Activated T-cell treated with anti-CD3 and anti-CD28 coated beads, Interleukin-2, amount 50 U/mL, for 72 hours (primary cell): ENCODE measurements at regions not wholly inside any gene's neighbourhood (a gene's known extent, or its start where the extent isn't known, plus 50 kb on each side); places are given as distances from the start of the nearest gene placed in this dataset.

Experiments used
- ATAC-seq, 2 donors: fragments of 150-1000 bp; cut with Tn5 transposase; replicated peaks in 1 of 2; 2 replicates each; pipeline ENCODE4 v1.10.0; 2021; ENCODE audit warnings: moderate library complexity in 2 of 2, mild to moderate bottlenecking in 1 of 2
- DNase-seq, 2 donors: peaks; one replicate each; pipeline ENCODE4 v3.0.0; 2021 to 2022; ENCODE audit warnings: mixed read lengths in 1 of 2
- H3K27ac Mint-ChIP-seq: one replicate; pipeline ENCODE4 v1.8.0; 2022; ENCODE audit warnings: mild to moderate bottlenecking, moderate library complexity, mixed read lengths
- H3K27me3 Mint-ChIP-seq: one replicate; pipeline ENCODE4 v1.8.0; 2022; ENCODE audit warnings: low read depth, mixed read lengths
- H3K36me3 Mint-ChIP-seq, 2 donors: one replicate each; pipeline ENCODE4 v1.8.0; 2022; ENCODE audit warnings: mixed read lengths in 2 of 2, mild to moderate bottlenecking in 1 of 2; ENCODE audit not compliant: insufficient read depth in 2 of 2
- H3K4me1 Mint-ChIP-seq: one replicate; pipeline ENCODE4 v1.8.0; 2022; ENCODE audit warnings: low read depth, mixed read lengths
- H3K4me3 Mint-ChIP-seq, 2 donors: one replicate each; pipeline ENCODE4 v1.8.0; 2022; ENCODE audit warnings: mild to moderate bottlenecking in 2 of 2, mixed read lengths in 2 of 2, moderate library complexity in 2 of 2
- H3K9me3 Mint-ChIP-seq, 2 donors: one replicate each; pipeline ENCODE4 v1.8.0; 2022; ENCODE audit warnings: mixed read lengths in 2 of 2

GRCh38 chr15:95400428-95400827 lies 930.1 kb upstream of the NR2F2 start:
- Mint-ChIP-seq H3K4me1 (no peaks in the 10 kb centered on the region), H3K4me3 (no peak overlapping the region), H3K9me3 (peaks cover 0 to 1% of the 10 kb centered on the region in 2 donors), H3K27me3 (peaks cover 26% of the 10 kb centered on the region), H3K36me3 (no peaks in the 10 kb centered on the region), H3K27ac (no peak overlapping the region)
- DNase-seq, result no peak
- no peak for ATAC-seq

DNA sequence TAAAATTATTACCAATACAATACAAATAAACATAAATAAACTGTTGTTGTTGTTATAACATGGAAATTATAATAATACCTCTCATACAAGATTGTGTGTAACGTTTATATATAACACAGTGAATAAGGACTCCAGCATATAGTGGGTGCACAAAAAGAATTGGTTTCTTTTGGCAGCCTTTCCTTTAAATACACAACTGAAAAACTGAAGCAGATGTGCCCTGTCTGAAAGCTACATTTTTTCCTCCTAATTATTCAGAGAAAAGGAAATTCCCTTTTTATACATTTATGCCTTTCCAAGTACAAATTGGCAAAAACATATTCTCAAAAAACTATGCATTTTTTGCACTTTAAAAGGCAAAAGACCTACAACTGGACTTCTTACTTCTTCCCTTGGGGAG lies 928.9 kb upstream of the NR2F2 start:
- DNase-seq, result no peak
- Mint-ChIP-seq H3K4me3 (no peak overlapping the region), H3K36me3 (no peaks in the 10 kb centered on the region), H3K4me1 (no peaks in the 10 kb centered on the region), H3K9me3 (no peaks in the 10 kb centered on the region), H3K27me3 (peaks cover 17% of the 10 kb centered on the region), H3K27ac (no peak overlapping the region)
- ATAC-seq, result no peak

GRCh38 chr15:95405447-95405846 lies 925.1 kb upstream of the NR2F2 start:
- H3K27ac Mint-ChIP-seq, result no peak overlapping the region
- no peak for DNase-seq
- H3K4me1 Mint-ChIP-seq, result no peaks in the 10 kb centered on the region
- ATAC-seq, result no peak
- H3K36me3 Mint-ChIP-seq, result no peaks in the 10 kb centered on the region
- no peaks in the 10 kb centered on the region for H3K27me3 Mint-ChIP-seq
- H3K4me3 Mint-ChIP-seq, result no peak overlapping the region
- H3K9me3 Mint-ChIP-seq, result no peaks in the 10 kb centered on the region

DNA sequence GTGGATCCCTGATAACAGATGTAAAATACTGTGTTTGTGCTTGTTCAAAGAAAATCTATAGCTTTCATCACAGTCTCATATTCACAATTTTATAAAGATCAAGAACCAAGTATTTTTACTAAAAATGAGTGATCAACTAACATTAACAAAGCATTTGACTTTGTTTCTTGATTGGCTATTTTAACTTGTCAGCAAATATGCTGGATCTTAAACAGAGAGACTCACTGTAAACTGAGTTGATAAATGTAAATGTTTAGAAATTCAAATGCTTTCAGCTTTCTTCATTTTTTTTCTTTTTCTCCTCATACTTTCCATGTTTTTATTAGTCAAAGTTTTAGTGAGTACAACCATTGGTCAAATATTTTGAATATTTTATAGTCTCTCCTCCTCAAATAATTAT lies 923.0 kb upstream of the NR2F2 start:
- no peaks in the 10 kb centered on the region for H3K27me3 Mint-ChIP-seq
- no peaks in the 10 kb centered on the region for H3K4me1 Mint-ChIP-seq
- no peak for ATAC-seq
- H3K9me3 Mint-ChIP-seq, result peaks cover 0 to 4% of the 10 kb centered on the region in 2 donors
- no peak for DNase-seq
- no peak overlapping the region for H3K27ac Mint-ChIP-seq
- no peaks in the 10 kb centered on the region for H3K36me3 Mint-ChIP-seq
- no peak overlapping the region for H3K4me3 Mint-ChIP-seq

GRCh38 chr15:95409211-95409610 lies 921.3 kb upstream of the NR2F2 start:
- Mint-ChIP-seq H3K4me1 (no peaks in the 10 kb centered on the region), H3K27ac (no peak overlapping the region), H3K4me3 (no peak overlapping the region), H3K36me3 (no peaks in the 10 kb centered on the region), H3K27me3 (peaks cover 9% of the 10 kb centered on the region), H3K9me3 (peaks cover 0 to 4% of the 10 kb centered on the region in 2 donors)
- DNase-seq (no peak), ATAC-seq (no peak)

DNA sequence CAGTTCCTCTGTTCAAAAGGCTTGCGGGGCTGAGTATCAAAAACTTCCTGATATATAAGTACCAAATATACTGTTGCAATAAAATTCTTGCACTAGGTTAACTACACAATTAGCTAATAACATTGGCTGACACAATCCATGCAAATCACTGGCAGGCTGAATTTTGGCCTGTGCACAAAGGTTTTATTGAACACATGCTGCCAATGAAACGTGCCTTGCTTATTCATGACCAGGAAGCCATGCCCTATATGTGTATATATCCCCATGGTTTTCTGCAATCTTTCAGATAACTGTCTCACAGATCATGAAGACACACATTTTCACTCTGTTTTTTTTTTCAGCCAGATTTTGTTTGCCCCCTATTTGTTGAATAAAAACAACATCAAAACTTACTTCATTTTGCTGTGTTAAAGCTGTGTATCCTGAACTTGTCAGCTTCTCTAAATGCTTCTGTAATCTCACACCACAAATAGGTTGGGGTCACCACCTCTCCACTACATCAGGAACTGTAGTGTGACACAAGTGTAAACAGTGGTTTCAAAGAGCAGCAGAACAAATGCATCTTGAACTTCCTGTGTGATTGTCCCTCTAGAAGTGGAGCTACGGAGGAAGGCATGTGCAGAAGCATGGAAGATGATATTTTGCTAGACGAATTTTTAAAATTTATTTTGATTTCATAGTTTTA lies 920.7 kb upstream of the NR2F2 start:
- no peaks in the 10 kb centered on the region for H3K36me3 Mint-ChIP-seq
- no peak overlapping the region for H3K27ac Mint-ChIP-seq
- H3K9me3 Mint-ChIP-seq, result peaks cover 0 to 4% of the 10 kb centered on the region in 2 donors
- no peaks in the 10 kb centered on the region for H3K4me1 Mint-ChIP-seq
- H3K27me3 Mint-ChIP-seq, result peaks cover 9% of the 10 kb centered on the region
- DNase-seq, result no peak
- ATAC-seq, result no peak
- H3K4me3 Mint-ChIP-seq, result no peak overlapping the region

DNA sequence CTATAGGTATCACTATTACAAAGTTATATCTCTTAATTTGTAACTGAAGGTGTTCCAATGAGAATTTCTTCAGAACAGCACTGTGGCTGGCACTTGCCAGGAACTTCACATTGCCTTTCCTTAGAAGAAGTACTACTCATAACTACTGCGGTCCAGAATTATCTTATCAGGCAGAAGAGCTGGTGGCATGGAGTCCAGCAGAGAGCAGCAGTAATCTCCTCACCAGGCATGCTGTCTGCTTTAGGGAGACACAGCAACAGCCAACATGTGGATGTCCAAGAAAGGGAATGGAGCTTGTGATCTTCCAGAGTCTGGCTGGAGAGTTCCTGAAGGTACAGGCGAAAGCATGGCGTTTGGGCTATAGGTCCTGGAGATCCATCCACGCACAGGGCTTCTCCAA lies 919.7 kb upstream of the NR2F2 start:
- H3K4me3 Mint-ChIP-seq, result no peak overlapping the region
- H3K27ac Mint-ChIP-seq, result no peak overlapping the region

GRCh38 chr15:95416576-95416975 lies 913.9 kb upstream of the NR2F2 start:
- DNase-seq (no peak), ATAC-seq (no peak)
- Mint-ChIP-seq H3K27me3 (peaks cover 9% of the 10 kb centered on the region), H3K4me3 (no peak overlapping the region), H3K36me3 (peaks cover 3 to 5% of the 10 kb centered on the region in 2 donors), H3K4me1 (no peaks in the 10 kb centered on the region), H3K27ac (no peak overlapping the region), H3K9me3 (peaks cover 4 to 6% of the 10 kb centered on the region in 2 donors)

More for the DNA sequence above, 919.7 kb upstream of the NR2F2 start:
- ATAC-seq (no peak), DNase-seq (no peak)
- Mint-ChIP-seq H3K36me3 (no peaks in the 10 kb centered on the region), H3K4me1 (no peaks in the 10 kb centered on the region), H3K27me3 (peaks cover 9% of the 10 kb centered on the region), H3K9me3 (peaks cover 0 to 4% of the 10 kb centered on the region in 2 donors)

DNA sequence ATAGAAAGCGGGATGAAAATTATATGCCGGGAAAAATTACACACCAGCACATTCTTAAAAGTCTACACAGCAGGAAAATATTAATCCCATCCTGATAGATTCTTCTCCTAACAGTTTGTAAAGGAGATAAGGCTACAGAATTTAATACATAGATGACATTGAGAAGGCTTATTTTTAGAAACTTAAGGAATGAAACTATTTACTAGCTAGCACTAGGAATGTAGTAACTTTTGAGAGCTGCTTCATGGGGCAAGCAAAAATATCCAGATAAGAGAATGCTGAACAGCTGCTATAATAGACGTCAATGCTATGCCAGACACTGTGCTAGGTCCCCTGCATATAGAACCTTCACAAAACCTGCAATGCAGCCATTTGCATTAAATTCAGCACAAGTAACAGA lies 912.7 kb upstream of the NR2F2 start:
- Mint-ChIP-seq H3K27ac (no peak overlapping the region), H3K27me3 (peaks cover 9% of the 10 kb centered on the region), H3K9me3 (peaks cover 3 to 11% of the 10 kb centered on the region in 2 donors), H3K4me1 (no peaks in the 10 kb centered on the region), H3K4me3 (no peak overlapping the region), H3K36me3 (peaks cover 3 to 11% of the 10 kb centered on the region in 2 donors)
- no peak for DNase-seq
- no peak for ATAC-seq

GRCh38 chr15:95422255-95422654 lies 908.2 kb upstream of the NR2F2 start:
- no peaks in the 10 kb centered on the region for H3K4me1 Mint-ChIP-seq
- H3K27ac Mint-ChIP-seq, result no peak overlapping the region
- H3K36me3 Mint-ChIP-seq, result peaks cover 3 to 16% of the 10 kb centered on the region in 2 donors
- DNase-seq, result no peak
- peaks cover 8 to 13% of the 10 kb centered on the region in 2 donors for H3K9me3 Mint-ChIP-seq
- no peak overlapping the region for H3K4me3 Mint-ChIP-seq
- no peaks in the 10 kb centered on the region for H3K27me3 Mint-ChIP-seq
- no peak for ATAC-seq

- Mint-ChIP-seq H3K4me1 (no peaks in the 10 kb centered on the region), H3K36me3 (peaks cover 0 to 13% of the 10 kb centered on the region in 2 donors), H3K9me3 (peaks cover 5 to 9% of the 10 kb centered on the region in 2 donors), H3K27me3 (no peaks in the 10 kb centered on the region), H3K4me3 (no peak overlapping the region), H3K27ac (no peak overlapping the region)
- no peak for DNase-seq
- no peak for ATAC-seq
These were observed 904.6 kb upstream of the NR2F2 start for GRCh38 chr15:95425859-95426258.

DNA sequence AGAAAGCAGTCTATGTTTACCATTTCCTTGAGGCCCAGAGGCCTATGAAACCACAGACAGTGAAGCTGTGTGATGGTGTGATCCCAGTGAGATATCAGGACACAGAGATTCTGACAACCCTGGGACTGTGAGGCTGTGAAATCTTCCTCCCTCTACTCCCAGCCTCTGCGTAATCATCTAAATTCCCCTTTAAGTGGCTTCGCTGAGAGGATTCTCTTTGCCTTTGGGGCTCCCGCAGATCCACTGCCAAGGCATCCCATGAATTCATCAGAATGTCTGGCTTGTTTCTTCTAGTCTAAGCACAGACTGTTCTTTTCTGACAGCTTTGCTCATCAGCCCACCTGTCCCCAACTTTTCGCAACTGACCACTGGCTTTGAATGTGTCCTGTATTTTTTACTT lies 901.2 kb upstream of the NR2F2 start:
- H3K27me3 Mint-ChIP-seq, result no peaks in the 10 kb centered on the region

DNA sequence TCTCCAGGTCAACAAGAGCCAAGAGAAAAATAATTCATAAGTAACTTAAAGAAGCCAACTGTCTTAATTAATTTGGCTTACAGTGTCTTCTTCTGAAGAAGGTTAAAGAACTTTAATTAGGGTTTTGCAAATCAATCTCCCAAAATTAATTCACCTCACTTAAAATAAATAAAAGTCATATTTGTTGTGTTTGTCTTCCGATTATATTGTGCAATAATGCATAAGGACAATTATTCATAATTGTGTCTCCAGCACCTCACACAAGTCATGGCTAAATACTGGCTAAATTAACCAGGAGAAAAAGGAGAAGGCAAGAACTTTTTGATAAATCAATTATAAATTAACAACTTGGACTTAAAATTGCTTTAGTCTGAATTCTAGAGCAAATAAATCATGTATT lies 899.0 kb upstream of the NR2F2 start:
- peaks cover 2% of the 10 kb centered on the region in 2 donors for H3K9me3 Mint-ChIP-seq
- no peaks in the 10 kb centered on the region for H3K36me3 Mint-ChIP-seq
- DNase-seq (no peak), ATAC-seq (no peak)
- no peak overlapping the region for H3K27ac Mint-ChIP-seq
- H3K4me1 Mint-ChIP-seq, result no peaks in the 10 kb centered on the region
- no peaks in the 10 kb centered on the region for H3K27me3 Mint-ChIP-seq
- H3K4me3 Mint-ChIP-seq, result no peak overlapping the region

More for the DNA sequence above, 901.2 kb upstream of the NR2F2 start:
- no peak overlapping the region for H3K27ac Mint-ChIP-seq
- H3K9me3 Mint-ChIP-seq, result peaks cover 0 to 2% of the 10 kb centered on the region in 2 donors
- ATAC-seq (no peak), DNase-seq (no peak)
- no peaks in the 10 kb centered on the region for H3K36me3 Mint-ChIP-seq
- H3K4me3 Mint-ChIP-seq, result no peak overlapping the region
- no peaks in the 10 kb centered on the region for H3K4me1 Mint-ChIP-seq

DNA sequence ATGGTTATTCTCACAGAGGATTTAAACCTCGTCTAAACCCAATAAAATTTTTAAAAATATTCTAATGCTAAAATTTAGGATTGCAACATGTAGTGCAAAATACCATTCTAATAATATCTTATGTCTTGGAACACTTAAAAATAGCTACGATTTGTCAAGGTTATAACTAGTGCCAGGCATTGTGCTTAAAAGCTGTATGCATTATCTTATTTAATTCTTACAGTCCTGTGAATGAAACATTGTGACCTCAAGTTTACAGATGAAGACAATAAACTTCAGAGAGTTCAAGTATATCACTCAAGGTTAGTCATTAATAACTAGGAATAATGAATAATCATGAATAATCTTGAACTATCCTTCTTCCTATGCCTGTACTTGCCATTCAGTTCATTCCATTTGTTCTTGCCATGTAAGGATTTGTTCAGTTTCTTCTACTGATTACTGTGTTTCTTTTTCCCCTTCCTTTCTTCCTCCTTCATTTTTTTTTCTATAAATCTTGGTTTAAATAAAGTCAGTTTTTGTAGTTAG lies 897.6 kb upstream of the NR2F2 start:
- H3K27me3 Mint-ChIP-seq, result no peaks in the 10 kb centered on the region
- DNase-seq (no peak), ATAC-seq (no peak)
- peaks cover 0 to 2% of the 10 kb centered on the region in 2 donors for H3K9me3 Mint-ChIP-seq
- no peaks in the 10 kb centered on the region for H3K36me3 Mint-ChIP-seq
- H3K4me3 Mint-ChIP-seq, result no peak overlapping the region
- H3K4me1 Mint-ChIP-seq, result no peaks in the 10 kb centered on the region
- H3K27ac Mint-ChIP-seq, result no peak overlapping the region
